Hematopoietic multipotent progenitor cell treated with erythropoietin and hydrocortisone succinate and interleukin-3 and kit ligand, for 4 days (in vitro differentiated cells): ENCODE measurements at regions not wholly inside any gene's neighbourhood (a gene's known extent, or its start where the extent isn't known, plus 50 kb on each side); places are given as distances from the start of the nearest gene placed in this dataset.
"Not testable (repeated sequence)": the region's sequence is repeated elsewhere in the genome, so short reads cannot be mapped to it uniquely, and the experiment has no call there.

Experiments
- DNase-seq: peaks from one replicate; pipeline ENCODE4 v3.0.0-alpha.2; 2015

DNA sequence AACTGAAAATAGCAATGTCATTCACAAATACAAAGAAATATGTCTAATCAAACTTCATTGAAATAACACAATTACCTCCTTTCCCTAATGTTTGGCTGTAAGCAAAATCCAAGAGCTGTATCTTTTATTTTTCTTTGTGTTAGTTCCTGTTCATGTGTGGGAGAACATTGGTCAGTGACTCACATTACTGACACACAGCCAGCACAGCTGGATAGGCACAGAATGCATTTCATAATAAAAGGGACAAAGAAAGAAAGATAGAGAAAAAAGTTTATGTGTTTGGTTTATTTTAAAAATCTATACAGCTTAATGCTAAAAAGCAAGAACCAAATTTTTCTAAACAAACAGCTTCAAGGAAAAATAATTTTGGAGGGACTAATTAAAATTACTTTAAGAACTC is 185.6 kb upstream of the COL3A1 start:
- DNase-seq: no peak

- DNase-seq: no peak
These were observed 184.2 kb upstream of the COL3A1 start for GRCh38 chr2:188789951-188790350.

GRCh38 chr2:188794453-188794852 is 179.7 kb upstream of the COL3A1 start:
- not testable (repeated sequence) for DNase-seq

GRCh38 chr2:188795762-188796161 is 178.4 kb upstream of the COL3A1 start:
- no peak for DNase-seq

- no peak for DNase-seq
These were observed 176.8 kb upstream of the COL3A1 start for GRCh38 chr2:188797371-188797770.

GRCh38 chr2:188798159-188798558 is 176.0 kb upstream of the COL3A1 start:
- no peak for DNase-seq

DNA sequence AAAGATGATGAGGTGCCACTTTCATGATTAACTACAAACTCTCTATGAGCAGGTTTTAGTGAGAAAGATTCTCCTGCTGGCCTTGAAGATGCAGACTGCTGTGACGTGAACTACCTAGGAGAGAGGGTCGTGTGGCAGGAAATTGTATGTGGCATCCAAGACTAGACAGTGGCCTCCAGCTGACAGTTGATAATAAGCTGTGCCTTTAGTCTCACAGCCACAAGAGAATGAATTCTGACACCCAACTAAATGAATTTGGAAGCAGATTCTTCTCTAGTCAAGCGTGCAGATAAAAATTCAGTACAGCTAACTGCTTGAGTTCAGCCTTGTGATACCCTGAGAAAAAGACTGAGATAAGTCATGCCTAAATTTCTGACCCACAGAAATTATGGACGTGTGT is 169.0 kb upstream of the COL3A1 start:
- no peak for DNase-seq

GRCh38 chr2:188808947-188809355 is 165.2 kb upstream of the COL3A1 start:
- no peak for DNase-seq

DNA sequence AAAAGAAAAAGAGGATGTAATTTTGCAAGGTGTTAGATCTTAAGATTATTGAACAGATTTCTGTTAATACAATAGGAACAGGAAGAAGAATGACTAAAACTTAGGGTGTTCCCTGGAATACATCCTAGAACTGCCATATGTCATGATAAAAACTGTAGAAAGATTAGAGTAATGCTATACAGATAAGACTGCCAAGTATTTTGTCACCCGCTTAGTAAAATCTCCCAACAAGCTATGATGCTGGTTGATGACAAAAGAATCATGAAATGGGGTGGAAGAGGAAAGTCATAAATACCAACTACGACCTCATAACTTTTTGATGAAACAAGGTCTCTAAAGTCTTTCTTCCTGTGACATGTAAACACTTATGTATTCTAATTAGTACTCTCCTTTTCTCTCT is 163.6 kb upstream of the COL3A1 start:
- no peak for DNase-seq

DNA sequence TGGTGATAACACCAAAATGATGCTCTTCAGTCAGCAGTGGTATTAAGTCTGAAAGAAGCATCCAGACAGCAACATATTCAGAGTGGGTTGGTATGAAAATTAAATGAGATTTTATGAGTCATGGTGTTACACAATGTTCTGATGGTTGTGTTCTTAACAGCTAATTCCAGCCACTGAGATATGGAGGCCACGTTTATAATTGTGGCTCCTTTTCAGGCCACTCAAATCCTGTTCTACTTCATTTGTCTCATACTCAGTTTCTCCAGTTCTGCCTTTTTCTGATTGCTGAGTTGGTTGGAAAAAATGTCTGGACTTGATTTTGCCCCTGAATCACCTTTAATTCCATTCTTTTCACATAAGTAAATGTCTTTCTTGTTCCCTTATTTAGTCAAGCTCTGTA is 162.7 kb upstream of the COL3A1 start:
- no peak for DNase-seq

GRCh38 chr2:188813315-188813714 is 160.9 kb upstream of the COL3A1 start:
- no peak for DNase-seq

- no peak for DNase-seq
These were observed 160.3 kb upstream of the COL3A1 start for GRCh38 chr2:188813857-188814256.

DNA sequence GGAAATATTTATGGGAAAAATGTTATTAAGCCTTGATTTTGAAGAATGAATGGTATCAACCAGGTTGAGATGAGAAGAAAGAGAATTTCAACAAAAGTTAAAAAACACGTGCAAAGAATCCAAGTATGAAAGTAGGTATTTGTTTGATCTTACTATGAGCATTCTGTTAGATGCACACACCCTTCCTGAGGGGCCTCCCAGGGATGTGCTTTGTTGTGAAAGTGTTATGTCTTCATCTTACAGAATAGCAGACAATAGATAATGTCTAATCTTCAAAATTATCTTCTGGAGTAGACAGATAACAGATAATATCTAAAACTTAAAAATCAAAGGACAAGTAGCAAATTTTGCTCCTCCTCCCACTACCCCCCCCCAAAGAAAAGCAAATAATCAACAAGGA is 155.2 kb upstream of the COL3A1 start:
- no peak for DNase-seq

GRCh38 chr2:188819792-188820191 is 154.4 kb upstream of the COL3A1 start:
- no peak for DNase-seq

DNA sequence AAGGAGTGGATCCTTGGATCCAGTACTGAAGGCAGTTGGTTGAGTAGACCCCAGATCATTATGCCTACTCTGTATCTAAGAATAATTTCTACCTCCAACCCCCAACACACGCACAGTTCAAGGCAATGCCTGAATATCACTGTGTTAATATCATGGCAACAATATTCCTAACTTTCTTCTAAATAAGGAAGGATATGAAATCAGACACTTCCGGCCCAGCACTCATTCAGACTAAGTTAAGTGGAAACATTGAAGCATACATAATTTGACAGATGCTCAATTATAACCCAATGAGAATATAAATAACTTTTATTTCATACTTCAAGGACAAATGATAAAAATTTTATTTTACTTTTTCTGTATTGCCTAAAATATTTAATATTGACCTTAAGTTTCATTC is 153.6 kb upstream of the COL3A1 start:
- DNase-seq: no peak

- no peak for DNase-seq
These were observed 150.0 kb upstream of the COL3A1 start for GRCh38 chr2:188824125-188824524.

- no peak for DNase-seq
These were observed 140.8 kb upstream of the COL3A1 start for GRCh38 chr2:188833331-188833730.

- no peak for DNase-seq
These were observed 140.4 kb upstream of the COL3A1 start for GRCh38 chr2:188833799-188834198.

DNA sequence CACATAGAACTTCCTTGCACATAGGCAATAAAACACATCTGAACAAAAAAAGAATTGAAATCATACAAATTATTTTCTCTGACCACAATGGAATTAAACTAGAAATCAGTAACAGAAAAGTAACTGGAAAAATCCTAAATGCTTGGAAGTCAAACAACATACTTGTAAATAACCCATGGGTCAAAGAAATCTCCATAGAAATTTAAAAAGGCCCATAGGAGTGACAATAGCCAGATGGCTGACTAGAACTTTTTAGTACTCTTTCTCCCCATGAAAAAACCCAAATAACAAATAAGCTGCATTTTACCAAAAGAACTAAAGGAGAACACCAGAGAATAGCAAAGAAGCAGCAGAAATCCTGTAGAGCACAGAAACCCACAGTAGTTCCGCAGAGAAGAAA is 139.2 kb upstream of the COL3A1 start:
- no peak for DNase-seq

DNA sequence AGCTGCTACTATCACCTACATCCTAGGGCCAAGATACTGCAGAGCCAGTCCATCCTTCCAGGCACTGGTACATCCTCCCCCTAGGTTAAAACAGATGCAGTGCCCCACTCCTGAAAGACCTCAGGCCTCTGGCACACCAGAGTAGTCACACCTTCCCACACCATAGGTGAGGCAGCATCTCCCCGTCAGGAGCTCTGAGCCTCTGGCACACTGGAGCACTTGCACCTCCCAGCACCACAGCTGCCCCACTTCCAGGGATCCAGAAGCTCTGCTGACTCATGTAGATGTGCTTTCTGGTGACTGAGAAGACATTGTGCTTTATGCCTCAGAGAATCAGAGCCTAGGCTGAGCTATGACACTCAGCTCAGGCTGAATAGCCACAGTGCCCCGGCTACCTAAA is 138.4 kb upstream of the COL3A1 start:
- no peak for DNase-seq

- no peak for DNase-seq
These were observed 128.5 kb upstream of the COL3A1 start for GRCh38 chr2:188845692-188846091.

GRCh38 chr2:188848887-188849435 is 125.2 kb upstream of the COL3A1 start:
- no peak for DNase-seq

DNA sequence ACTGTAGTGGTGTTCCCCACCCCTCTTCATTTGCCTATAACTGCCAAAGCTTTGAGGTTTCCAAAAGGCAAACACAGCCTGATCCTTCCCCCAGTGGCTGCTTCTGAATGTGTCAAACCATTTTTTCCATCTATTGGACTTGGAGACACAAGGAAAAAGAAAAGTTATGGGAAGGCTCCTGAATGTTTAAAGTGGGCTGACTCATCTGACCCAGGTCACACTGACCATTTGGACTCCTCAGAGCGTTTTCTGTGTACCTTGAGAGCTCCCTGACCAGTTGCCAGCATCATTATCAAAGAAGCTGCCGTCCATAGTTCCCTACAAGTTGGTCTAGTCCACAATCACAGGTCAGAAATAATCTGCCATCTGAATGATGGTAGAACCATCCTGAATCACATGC is 123.4 kb upstream of the COL3A1 start:
- DNase-seq: no peak

DNA sequence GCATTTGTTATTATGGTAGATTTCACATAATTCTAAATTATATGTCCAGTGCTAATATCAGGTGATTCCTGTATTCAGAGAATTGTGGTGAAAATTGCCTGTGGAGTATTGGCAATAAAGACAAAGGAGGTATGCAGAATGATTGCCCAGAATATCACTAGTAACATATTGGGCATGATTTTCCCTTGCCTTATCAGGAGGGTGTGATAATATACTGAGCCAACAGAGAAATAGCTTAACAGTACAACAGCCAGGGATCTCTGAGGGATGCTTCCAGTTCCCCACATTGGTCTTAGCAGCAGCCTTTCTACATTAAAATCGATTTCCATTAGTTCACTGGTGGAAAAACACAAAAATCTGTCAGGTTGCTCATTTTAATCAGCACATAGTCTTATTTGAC is 122.9 kb upstream of the COL3A1 start:
- DNase-seq: no peak

- DNase-seq: no peak
These were observed 122.3 kb upstream of the COL3A1 start for GRCh38 chr2:188851826-188852225.

DNA sequence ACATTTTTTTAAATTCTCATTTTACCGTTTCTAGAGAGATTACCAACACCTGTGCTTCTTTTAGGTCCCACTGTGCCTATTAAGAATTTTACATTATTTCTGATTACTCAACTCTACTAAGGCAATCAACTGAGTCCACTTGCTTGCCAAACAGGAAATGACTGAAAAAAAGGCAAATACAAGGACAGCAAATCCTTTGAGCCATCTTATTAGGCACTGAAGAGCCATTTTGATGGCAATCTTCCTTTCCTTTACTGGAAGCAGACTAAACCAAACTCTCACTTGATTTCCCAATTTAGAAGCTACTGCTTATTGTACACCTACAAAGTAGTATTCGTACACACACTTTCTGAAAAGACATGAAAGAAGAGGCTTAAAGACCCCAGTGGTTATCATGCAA is 121.4 kb upstream of the COL3A1 start:
- no peak for DNase-seq
